Osteoblast (primary cell): ENCODE measurements at regions not wholly inside any gene's neighbourhood (a gene's known extent, or its start where the extent isn't known, plus 50 kb on each side); places are given as distances from the start of the nearest gene placed in this dataset.

Source experiments
- DNase-seq: peaks from one replicate; pipeline ENCODE4 v3.0.0; 2011; ENCODE audit warnings: low spot score, mixed read lengths; ENCODE audit not compliant: insufficient read length; ENCODE audit errors: missing footprints
- H2AFZ ChIP-seq: 2 replicates; pipeline ENCODE4 v1.6.0; 2011; ENCODE audit warnings: mild to moderate bottlenecking, low read length
- H3K27ac ChIP-seq: 2 replicates; pipeline ENCODE4 v1.5.1; 2011; ENCODE audit warnings: mild to moderate bottlenecking, low read depth, low read length, moderate library complexity
- H3K27me3 ChIP-seq: 2 replicates; pipeline ENCODE4 v1.6.0; 2012; ENCODE audit warnings: mild to moderate bottlenecking, control low read depth, inconsistent platforms, low read length, moderate library complexity; ENCODE audit not compliant: insufficient read depth
- H3K36me3 ChIP-seq: 2 replicates; pipeline ENCODE4 v1.5.1; 2011; ENCODE audit warnings: mild to moderate bottlenecking, low read length, control low read depth, moderate library complexity; ENCODE audit not compliant: insufficient read depth
- H3K4me1 ChIP-seq: 2 replicates; pipeline ENCODE4 v1.5.1; 2011; ENCODE audit warnings: mild to moderate bottlenecking, low read length, control low read depth, moderate library complexity; ENCODE audit not compliant: insufficient read depth
- H3K4me2 ChIP-seq: 2 replicates; pipeline ENCODE4 v1.6.0; 2011; ENCODE audit warnings: mild to moderate bottlenecking, low read length; ENCODE audit not compliant: insufficient read depth
- H3K4me3 ChIP-seq: fragments of 200-600 bp; sonication (generic); 3 replicates; pipeline ENCODE4 v1.5.1; 2012; ENCODE audit warnings: mild to moderate bottlenecking, low read length, inconsistent platforms; ENCODE audit not compliant: insufficient read depth
- H3K79me2 ChIP-seq: 2 replicates; pipeline ENCODE4 v1.6.0; 2012; ENCODE audit warnings: mild to moderate bottlenecking, low read length, control low read depth, inconsistent platforms; ENCODE audit not compliant: insufficient read depth
- H3K9me3 ChIP-seq: 2 replicates; pipeline ENCODE4 v1.5.1; 2011; ENCODE audit warnings: low read depth, low read length, control low read depth
- H4K20me1 ChIP-seq: 2 replicates; pipeline ENCODE4 v1.6.0; 2012; ENCODE audit warnings: mild to moderate bottlenecking, low read length, control low read depth; ENCODE audit not compliant: insufficient read depth
- TF ChIP-seq, protein P1 (sequence below): IDR thresholded peaks from 2 replicates; pipeline ENCODE4 v1.5.1; 2011; ENCODE audit warnings: mild to moderate bottlenecking, low read depth, low read length, moderate library complexity; ENCODE audit errors: extremely low read depth

DNA sequence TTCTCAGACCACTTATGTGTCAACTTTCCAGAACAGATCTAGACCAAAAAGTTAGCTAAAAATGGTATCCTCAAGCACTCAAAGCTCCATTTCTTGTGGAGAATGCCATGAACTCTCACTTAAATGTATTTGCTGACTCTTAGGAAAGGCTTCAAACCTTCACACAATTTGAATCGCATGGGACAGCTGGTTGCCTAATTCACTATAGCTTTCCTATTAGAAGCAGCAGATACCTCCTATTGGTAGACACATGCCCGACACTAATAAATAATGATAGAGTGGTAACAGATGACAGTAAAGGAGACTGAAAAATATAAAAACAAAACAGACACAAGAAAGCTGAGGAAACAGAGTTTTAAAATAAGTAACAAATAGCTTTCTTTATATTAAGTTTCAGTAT, 818.5 kb downstream of the XPNPEP1 start:
- Histone ChIP-seq H3K4me3 (no peak overlapping the region), H4K20me1 (no peaks in the 10 kb centered on the region), H3K4me1 (no peaks in the 10 kb centered on the region), H3K36me3 (no peaks in the 10 kb centered on the region), H3K27ac (no peak overlapping the region), H3K9me3 (no peaks in the 10 kb centered on the region), H3K4me2 (no peak overlapping the region), H3K79me2 (no peaks in the 10 kb centered on the region), H3K27me3 (no peaks in the 10 kb centered on the region), H2AFZ (no peak overlapping the region)
- no peak for DNase-seq
- TF ChIP-seq, protein P1, sequence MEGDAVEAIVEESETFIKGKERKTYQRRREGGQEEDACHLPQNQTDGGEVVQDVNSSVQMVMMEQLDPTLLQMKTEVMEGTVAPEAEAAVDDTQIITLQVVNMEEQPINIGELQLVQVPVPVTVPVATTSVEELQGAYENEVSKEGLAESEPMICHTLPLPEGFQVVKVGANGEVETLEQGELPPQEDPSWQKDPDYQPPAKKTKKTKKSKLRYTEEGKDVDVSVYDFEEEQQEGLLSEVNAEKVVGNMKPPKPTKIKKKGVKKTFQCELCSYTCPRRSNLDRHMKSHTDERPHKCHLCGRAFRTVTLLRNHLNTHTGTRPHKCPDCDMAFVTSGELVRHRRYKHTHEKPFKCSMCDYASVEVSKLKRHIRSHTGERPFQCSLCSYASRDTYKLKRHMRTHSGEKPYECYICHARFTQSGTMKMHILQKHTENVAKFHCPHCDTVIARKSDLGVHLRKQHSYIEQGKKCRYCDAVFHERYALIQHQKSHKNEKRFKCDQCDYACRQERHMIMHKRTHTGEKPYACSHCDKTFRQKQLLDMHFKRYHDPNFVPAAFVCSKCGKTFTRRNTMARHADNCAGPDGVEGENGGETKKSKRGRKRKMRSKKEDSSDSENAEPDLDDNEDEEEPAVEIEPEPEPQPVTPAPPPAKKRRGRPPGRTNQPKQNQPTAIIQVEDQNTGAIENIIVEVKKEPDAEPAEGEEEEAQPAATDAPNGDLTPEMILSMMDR: no peak

- Histone ChIP-seq H3K4me3 (no peak overlapping the region), H3K27ac (no peak overlapping the region), H3K27me3 (no peaks in the 10 kb centered on the region), H2AFZ (no peak overlapping the region), H3K36me3 (no peaks in the 10 kb centered on the region), H4K20me1 (no peaks in the 10 kb centered on the region), H3K9me3 (no peaks in the 10 kb centered on the region), H3K79me2 (no peaks in the 10 kb centered on the region), H3K4me2 (no peak overlapping the region), H3K4me1 (no peaks in the 10 kb centered on the region)
- TF ChIP-seq, protein P1: no peak
- no peak for DNase-seq
Measured at GRCh38 chr10:109103278-109103677, 820.0 kb downstream of the XPNPEP1 start.

- H2AFZ ChIP-seq: no peak overlapping the region
- H4K20me1 ChIP-seq: no peaks in the 10 kb centered on the region
- no peaks in the 10 kb centered on the region for H3K79me2 ChIP-seq
- no peak overlapping the region for H3K4me2 ChIP-seq
- no peak for DNase-seq
- no peaks in the 10 kb centered on the region for H3K4me1 ChIP-seq
- TF ChIP-seq, protein P1: no peak
- no peaks in the 10 kb centered on the region for H3K36me3 ChIP-seq
- no peak overlapping the region for H3K27ac ChIP-seq
- H3K4me3 ChIP-seq: no peak overlapping the region
- no peaks in the 10 kb centered on the region for H3K27me3 ChIP-seq
- H3K9me3 ChIP-seq: no peaks in the 10 kb centered on the region
Measured at GRCh38 chr10:109089779-109090178, 833.5 kb downstream of the XPNPEP1 start.

DNA sequence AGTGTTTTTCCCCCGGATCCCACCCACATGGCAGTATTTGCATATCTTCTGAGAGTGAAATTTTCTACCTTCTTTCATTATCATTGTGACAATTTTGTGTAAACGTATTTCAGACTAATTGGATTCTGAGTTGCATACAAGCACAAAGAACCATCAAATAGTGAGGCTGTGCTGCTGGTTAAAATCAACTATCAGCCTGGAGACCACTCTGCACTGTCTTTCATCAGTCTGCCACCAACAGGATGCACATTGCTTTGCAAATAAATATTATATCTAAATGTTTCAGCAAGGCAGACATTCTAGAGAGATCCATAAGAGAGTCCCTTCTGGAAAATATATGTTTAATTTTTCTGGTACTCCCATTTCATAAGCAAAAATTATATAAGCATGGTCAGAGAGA, 851.8 kb downstream of the XPNPEP1 start:
- Histone ChIP-seq H4K20me1 (no peaks in the 10 kb centered on the region), H3K4me1 (no peaks in the 10 kb centered on the region), H3K9me3 (peaks cover 5% of the 10 kb centered on the region), H3K36me3 (no peaks in the 10 kb centered on the region), H3K79me2 (no peaks in the 10 kb centered on the region), H3K4me3 (no peak overlapping the region), H3K4me2 (no peak overlapping the region), H2AFZ (no peak overlapping the region), H3K27ac (no peak overlapping the region), H3K27me3 (no peaks in the 10 kb centered on the region)
- no peak for DNase-seq
- TF ChIP-seq, protein P1: no peak
